Stimulated activated CD4-positive, alpha-beta T cell treated with anti-CD3 and anti-CD28 coated beads, Interleukin-4, amount 100 ng/mL, for 48 hours (primary cell): ENCODE measurements at regions not wholly inside any gene's neighbourhood (a gene's known extent, or its start where the extent isn't known, plus 50 kb on each side); places are given as distances from the start of the nearest gene placed in this dataset.
"Not testable (repeated sequence)": the region's sequence is repeated elsewhere in the genome, so short reads cannot be mapped to it uniquely, and the experiment has no call there.

Experiments
- DNase-seq, 2 donors: peaks; one replicate each; pipeline ENCODE4 v3.0.0-alpha.2; 2020; ENCODE audit warnings: low read depth in 2 of 2

DNA sequence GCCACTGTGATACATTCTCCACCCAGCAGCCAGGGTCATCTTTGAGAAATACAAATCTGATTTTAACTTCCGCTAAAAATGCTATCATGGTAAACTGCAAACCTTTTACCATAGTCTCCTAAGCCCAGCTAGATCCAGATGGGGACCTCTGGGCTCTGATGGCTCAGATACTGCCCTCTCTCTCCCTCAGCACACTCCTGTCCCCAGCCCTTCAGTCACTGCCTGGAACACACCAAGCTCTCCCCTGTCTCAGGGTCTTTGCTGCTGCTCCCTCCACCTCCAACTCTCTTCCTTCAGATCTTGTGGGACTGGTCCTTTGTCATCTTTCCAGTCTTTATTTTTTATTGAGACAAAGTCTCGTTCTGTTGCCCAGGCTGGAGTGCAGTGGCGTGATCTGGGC lies 65.1 kb downstream of the SPRY4 start:
- no peak for DNase-seq

DNA sequence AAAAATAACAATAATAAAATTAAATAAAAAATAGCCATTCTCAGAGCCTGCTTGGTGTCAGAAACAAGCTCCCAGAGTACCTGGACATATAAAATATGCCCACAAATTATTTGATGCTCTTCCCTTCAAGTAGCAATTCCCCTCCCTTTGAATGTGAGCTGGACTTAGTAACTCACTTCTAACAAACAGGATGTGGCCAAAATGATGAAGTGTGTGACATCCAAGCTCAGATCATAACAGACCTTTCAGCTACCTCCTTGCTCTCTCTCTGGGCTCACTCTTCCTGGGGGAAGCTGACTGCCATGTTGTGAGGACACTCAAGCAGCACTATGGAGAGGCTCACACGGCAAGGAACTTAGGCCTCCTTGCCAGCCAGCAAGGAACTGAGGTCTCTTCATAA lies 69.0 kb downstream of the SPRY4 start:
- no peak for DNase-seq

DNA sequence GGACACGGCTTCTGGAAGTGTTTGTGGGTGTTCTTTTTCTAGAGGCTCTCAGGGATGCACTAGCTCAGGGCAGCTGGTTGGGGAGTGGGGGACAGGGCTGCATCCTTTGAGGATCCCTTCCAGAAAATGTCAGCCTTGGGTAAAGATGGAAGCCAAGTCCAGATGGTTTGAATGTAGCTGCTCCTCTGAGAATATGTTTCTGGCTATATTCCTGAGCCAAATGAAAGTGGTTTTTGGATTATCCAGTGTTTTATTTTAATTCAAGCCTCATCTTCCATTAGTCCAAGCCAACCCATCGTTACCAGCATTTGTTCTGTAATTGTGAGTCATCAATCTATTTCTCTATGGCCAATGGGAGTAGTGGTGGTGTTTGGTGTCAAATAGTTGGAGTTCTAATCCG lies 70.4 kb downstream of the SPRY4 start:
- no peak for DNase-seq

DNA sequence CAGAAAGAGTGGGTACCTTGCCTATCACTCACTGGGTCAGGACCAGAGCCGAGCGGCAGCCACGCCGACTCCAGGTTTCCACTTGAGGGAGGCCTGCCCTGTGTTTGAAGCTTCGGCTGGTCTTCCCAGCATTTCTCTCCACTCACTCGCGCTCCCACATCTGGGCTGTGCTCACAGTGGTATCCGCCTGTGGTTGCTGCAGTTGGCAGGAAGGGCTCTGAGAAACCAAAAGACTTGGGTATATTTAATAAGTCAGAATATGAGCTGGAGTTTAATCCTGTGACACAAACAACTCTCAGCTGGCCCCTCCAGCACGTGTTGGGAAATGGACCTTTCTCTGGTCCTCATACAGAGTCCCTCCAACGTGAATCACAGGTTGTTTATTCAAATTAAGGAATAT lies 70.9 kb downstream of the SPRY4 start:
- no peak for DNase-seq

DNA sequence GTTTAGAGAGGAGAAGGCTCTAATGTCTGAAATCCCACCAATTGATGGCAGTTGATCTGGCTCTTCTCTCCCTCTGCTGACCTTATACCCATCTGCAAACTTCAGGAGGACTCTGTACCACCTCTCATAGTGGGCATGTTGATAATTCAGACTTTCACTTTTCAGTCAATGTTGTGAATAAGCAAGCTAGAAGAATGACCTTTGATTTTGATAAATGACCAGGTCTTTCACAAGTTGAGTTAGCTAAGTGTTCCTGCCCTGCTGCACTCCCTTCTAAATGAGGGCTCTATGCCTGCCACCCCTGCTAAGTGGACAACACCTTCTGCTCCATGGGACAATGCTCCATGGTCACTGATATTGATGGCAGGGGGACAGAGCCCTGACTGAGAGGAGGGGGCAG lies 74.7 kb downstream of the SPRY4 start:
- no peak for DNase-seq

DNA sequence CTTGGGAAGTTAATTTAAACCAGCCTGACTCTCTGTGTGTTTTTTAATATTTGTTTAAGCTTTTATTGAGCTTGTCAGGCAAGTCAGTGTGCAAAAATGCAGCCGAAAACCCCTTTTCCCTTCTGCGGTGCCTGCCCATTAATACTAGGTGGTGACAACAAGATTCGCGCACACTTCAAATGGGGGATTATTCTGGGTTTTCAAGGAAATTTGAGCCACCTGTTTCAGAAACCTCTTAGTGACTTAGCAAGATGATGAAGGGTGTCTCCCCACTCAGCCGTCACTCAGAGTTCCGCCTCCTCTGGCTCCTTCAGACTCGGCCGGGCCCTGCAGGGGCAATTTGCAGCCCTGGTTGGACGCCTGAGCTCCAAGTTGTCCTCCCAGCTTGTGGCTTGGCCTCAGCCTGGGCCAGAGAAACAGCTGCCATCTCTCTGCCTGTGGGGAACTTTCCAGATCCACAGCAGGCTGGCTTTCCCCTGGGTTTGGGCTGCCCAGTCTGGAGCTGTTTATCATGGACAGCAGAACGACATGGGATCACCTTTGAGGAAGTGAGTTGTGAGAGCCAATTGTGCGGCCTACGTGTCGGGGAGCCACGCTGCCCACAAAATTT lies 75.9 kb downstream of the SPRY4 start:
- no peak for DNase-seq

DNA sequence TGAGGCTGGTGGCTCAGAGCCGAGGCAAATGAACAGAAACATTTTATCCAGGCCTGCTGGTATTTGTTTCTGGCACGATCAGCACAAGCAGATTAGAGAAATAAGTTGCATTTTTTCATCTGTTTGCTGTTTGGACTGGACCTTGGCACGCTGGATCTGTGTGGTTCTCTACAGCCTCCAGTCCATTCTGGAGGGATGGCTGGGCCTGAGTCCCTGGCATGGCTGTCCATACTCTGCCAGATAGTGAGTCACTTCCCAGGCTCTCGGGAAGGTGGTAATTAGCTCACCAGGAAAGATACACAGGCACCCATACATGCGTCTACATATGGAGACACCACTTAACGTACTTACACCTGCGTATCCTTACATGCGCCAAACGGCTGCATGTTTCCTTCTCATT lies 78.6 kb downstream of the SPRY4 start:
- DNase-seq = no peak

DNA sequence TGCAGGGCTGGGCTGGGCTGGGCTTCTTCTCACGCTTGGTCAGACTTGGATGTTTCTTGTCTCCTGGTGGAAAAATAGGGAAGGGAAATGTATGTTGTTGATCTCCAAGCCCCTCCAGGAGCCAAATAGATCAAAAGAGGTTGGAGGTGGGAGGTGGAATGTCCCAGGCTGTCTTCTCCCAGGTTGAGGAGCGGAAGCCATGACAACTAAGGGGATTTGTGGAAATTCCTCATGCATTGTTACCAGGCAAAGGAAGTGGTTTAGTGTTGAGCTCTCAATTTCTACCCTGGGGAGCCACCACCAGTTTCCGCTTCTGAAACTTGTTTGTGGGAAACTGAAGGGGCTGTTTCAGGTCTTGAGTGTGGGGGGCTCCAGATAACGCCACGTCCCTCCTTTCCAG lies 79.0 kb downstream of the SPRY4 start:
- no peak for DNase-seq

DNA sequence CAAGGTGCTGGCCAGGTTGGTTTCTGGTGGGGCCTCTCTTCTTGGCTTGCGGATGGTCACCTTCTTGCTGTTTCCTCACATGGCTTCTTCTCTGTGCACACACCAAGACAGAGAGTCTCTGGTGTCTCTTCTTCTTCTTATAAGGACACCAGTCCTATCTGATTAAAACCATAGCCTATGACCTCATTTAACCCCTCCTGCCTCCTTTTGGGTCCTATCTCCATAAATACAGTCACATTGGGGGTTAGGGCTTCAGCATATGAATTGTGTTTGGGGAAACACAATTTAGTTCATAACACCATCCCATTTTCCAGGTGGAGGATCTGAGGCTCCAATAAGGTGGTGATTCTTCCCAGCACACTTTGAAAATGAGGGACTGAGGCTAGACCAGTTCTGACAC lies 80.4 kb downstream of the SPRY4 start:
- no peak for DNase-seq

DNA sequence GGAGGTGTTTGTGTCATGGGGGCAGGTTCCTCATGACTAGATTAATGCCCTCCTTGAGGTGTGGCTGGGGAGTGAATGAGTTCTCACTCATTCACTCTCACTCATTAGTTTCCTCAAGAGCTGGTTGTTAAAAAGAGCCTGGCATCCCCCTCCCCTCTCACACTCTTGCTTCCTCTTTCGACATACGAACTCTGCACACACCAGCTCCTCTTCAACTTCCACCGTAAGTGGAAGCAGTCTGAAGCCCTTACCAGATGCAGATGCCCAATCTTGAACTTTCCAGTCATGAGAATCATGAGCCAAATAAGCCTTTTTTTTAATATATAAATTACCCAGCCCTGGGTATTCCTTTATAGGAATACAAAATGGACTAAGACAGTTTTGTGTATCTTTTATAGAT lies 82.5 kb downstream of the SPRY4 start:
- DNase-seq = no peak

DNA sequence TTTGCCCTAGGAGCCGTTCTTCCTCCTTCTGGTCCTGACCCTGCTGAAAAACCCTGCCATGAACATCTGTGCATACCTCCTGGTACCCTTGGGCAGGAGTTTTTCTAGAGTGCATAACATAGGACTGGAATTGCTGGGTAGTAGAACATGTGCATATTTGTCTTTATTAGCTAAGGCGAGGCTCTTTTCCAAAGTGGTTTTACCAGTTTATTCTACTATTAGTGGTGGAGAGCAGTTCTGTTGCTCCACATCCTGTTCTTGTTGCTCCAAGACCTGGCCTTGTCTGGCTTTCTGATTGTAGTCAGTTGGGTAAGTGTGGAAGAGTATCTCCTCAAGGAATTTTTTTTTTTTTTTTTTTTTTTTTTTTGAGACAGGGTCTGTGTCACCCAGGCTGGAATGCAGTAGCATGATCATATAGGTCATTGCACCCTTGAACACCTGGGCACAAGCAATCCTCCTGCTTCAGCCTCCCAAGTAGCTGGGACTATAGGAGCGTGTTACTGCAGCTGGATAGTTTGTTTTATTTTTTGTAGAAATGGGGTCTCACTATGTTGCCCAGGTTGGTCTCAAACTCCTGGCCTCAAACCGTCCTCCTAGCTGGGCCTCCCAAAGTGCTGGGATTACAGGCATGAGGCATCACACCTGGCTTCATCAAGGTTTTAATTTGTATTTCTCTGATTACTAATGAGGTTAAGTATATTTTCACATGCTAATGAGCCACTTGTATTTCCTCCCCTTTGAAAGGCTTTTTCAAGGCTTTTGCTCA lies 85.2 kb downstream of the SPRY4 start:
- no peak for DNase-seq

DNA sequence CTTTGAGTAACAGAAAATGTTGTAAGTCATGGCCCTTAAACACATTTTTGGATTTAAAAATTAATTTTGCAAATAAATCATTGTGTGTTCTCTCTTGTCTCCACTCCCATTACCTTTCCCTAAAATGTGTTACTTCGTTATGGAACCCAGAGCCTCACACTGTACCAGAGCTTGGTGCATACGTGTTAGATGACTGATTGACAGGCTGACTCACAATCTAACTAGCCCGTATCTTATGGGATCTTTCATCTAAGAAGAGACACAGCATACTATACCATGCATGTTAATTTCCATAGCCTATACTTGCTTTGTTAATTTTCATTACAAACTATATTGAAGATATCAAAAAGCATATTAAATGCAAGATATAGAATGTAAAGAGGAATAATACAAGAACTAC lies 87.1 kb downstream of the SPRY4 start:
- no peak for DNase-seq

DNA sequence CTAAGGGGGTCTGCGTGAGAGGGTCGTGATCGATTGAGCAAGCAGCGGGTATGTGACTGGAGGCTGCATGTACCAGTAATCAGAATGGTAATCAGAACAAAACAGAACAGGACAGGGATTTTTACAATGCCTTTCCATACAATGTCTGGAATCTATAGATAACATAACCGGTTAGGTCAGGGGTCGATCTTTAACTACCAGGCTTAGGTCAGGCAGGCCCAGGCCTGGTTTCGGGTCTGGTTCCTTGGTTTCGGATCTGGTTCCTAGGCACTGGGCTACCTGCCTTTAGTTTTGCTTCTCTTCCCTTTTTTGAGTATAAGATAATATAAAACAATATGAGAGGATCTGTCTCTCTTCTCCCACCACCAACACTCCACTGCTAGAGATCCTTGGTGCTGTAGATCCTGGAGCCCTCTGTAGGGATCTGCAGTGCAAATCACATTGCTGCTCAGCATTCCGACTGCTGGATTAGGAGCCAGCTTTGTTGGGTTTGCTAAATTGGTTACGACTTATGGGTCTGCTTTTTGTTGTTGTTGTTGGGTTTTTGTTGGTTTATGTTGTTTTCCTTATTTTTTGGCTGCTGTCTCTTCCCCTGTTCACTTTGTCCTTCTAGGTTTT lies 88.0 kb downstream of the SPRY4 start:
- DNase-seq = not testable (repeated sequence)

DNA sequence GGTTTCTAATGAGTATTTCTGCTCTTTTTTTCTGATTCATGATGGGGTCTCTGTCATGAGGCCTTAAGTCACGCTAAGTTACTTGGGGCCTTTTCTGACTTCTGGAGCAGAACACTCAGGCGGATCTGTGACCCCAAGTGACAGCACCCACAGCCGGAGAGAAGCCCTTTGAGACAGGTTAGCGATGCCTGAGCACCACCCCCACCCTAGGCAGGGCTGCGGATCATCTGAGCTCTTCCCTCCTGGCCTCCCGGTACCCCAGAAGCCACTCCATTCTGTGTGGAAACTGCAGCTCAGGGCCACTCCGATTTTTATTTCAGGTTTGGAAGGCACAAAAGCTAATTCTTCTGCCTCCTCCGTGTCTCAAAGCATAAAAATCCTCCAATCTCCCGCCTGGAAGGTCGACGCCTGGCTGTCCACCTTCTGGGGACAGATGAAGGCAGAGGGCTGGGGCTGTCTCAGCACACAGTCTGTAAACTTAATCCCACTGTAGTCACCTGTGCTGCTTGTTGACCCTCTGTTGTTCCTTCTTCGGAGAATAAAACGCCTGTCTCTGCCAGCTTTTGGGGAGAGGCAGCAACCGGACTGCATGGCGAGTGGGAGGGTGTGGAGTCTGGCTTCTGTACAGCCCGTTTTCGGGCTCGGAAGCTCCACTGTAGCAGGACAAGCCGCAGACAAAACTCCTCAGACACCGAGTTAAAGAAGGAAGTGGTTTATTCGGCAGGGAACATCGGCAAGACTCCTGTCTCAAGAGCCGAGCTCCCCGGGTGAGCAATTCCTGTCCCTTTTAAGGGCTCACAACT lies 88.8 kb downstream of the SPRY4 start:
- DNase-seq = no peak

DNA sequence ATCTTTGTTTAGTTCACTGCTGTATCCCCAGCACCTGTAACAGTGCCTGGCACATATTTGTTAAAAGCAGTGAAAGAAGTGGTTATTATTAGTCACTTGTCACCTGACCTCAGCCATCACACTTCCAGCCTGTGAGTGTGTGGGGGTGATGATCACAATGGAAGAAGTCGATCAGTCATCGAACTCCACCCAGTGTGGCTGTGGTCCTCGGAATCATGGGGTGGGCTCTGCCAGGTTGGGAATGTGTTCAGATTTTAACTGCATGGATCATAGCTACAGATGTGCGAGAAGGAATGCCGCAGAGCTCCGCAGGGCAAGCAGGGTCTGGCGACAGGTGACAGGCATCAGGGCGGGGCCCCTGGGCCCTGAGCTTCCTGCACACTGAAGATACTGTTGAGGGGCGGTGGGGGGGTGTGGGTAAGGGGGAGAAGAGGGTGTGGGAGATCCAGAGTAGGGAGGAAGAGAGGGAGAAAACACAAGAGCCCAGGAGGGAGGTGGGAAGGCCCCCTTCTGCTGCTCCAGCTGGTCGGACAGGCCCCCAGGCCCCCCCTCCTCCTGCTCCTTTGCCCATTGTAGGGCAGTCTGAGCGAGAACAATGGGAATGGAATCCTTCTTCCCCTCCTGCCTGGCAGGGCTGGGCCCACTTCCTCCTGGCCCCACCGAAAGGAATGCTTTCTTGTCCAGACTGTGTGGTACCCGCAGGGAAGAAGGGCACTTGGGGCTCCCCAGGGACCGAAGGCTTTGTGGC lies 89.6 kb downstream of the SPRY4 start:
- peak in 1 of 2 donors; percentile 4 for DNase-seq

DNA sequence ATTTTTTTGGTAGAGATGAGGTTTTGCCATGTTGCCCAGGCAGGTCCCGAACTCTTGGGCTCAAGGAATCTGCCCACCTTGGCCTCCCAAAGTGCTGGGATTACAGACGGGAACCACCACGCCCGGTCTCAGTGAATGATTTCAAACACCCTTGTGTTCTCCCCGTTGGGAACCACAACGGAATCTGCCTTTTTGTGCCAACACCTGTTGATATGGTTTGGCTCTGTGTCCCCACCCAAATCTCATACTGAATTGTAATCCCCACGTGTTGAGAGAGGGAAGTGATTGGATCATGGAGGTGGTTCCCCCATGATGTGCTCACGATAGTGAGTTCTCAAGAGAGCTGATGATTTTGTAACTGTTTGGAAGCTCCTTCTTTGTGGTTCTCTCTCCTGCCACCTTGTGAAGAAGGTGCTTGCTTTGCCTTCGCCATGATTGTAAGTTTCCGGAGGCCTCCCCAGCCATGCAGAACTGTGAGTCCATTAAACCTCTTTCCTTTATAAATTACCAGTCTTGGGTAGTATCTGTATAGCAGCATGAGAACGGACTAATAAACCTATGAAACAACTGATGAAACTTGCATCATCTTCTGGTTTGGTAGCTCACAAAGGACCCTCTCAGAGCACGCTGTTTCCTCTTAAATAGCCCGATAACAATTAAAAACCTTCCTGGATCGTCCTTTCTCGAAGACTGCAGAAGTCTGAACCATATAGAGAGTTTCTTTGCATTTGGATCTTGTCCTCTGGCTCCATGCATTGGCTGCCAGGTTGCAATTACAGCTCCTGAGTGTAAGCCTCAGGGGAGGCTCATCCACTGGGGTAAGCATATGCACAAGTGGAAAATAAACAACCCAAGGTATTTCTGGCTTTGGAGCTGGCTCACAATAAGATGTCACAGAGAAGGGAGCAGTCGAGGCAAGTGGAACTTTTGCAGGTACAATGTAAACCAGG lies 91.5 kb downstream of the SPRY4 start:
- DNase-seq = no peak

DNA sequence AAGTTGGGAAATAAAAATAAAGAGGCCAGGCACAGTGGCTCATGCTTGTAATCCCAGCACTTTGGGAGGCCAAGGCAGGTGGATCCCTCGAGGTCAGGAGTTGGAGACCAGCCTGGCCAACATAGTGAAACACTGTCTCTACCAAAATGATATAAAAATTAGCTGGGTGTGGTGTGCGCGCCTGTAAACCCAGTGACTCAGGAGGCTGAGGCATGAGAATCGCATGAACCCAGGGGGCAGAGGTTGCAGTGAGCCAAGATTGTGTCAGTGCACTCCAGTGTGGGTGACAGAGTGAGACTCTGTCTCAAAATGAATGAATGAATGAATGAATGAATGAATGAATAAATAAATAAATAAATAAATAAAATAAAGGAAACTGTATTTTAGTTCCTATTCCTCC lies 93.9 kb downstream of the SPRY4 start:
- DNase-seq = not testable (repeated sequence)

DNA sequence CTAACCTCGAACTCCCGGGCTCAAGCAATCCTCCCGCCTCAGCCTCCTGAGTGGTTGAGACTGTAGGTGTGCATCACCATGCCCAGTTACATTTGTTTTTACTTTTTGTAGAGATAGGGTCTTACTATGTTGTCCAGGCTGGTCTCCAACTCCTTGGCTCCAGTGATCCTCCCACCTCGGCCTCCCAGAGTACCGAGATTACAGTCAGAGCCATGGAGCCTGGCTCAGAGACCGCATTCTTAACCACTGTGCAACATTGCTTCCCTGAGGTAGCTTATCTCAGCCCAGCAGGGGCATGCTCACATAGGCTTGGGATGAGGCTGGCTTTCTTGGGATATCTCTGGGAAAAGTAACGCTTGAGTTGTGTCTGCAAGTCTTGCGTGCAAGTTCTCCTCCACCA lies 99.7 kb downstream of the SPRY4 start:
- no peak for DNase-seq

DNA sequence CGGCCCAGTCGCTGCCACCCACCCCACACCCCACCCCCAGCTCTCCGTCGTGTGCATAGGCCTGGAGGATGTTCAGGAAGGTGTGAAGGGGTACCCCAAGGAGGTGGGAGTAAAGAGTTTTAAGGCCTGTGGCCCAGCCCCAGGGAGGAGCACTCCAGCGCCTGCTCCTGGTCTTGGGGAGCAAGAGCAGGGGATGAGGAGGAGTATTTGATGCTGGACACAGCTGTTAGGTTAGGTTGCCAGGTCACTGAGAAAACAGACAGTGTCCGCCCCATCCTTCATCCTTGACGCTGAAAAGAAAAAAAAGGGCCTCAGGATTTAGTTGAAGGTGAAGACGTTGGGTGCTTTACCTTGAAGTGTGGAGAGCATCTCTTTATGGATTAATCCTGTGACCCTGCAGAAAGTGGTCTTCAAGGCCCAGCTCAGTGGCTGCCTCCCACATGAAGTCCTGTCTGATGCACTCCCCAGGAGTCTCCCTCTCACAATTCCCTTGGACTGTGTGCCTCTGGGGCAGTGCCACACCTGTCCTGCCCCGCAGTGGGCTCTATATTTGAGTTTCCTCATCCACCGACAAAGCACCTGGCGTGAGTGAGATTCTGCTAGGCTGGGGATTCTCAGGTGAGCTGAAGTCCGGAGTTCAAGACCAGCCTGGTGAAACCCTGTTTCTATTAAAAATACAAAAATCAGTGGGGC lies 101.8 kb downstream of the SPRY4 start:
- DNase-seq = no peak
